PC-3 (cell line): ENCODE measurements at regions not wholly inside any gene's neighbourhood (a gene's known extent, or its start where the extent isn't known, plus 50 kb on each side); places are given as distances from the start of the nearest gene placed in this dataset.

ENCODE experiments used
- ATAC-seq: fragments of 200-7000 bp; cut with Tn5 transposase; 2 replicates; pipeline ENCODE4 v1.9.1; 2020; ENCODE audit warnings: mild to moderate bottlenecking, moderate library complexity
- BruUV-seq: library from RNA; stranded (reverse); fragments of 400-500 nt; replicated peaks from 2 replicates; lab custom pipeline; 2021; lab: Mats Ljungman, UMichigan
- CTCF ChIA-PET: fragments of 300-600 bp; sonication (Branson Sonifier 250); formaldehyde crosslinking; loops from one replicate; lab custom pipeline; 2022; ENCODE audit warnings: antibody characterized with exemption; lab: Charles Lee
- POLR2A ChIA-PET: fragments of 300-600 bp; sonication (Branson Sonifier 250); formaldehyde crosslinking; loops from one replicate; lab custom pipeline; 2022; ENCODE audit warnings: antibody characterized with exemption; ENCODE audit not compliant: unreplicated experiment; lab: Charles Lee
- DNase-seq: peaks from one replicate; pipeline ENCODE4 v3.0.0-alpha.2; 2015
- H2AFZ ChIP-seq: fragments of 300-600 bp; sonication (generic); 2 replicates; pipeline ENCODE4 v1.6.0; 2016; ENCODE audit warnings: antibody characterized with exemption, low read length
- H3F3A ChIP-seq: fragments of 300-600 bp; sonication (generic); one replicate; pipeline ENCODE4 v1.6.0; 2017; ENCODE audit warnings: antibody characterized with exemption, low read length, control low read depth, mild to moderate bottlenecking; ENCODE audit not compliant: unreplicated experiment
- H3K27ac ChIP-seq: fragments of 300-600 bp; sonication (generic); 2 replicates; pipeline ENCODE4 v1.5.1; 2016; ENCODE audit warnings: mild to moderate bottlenecking, low read length
- H3K27me3 ChIP-seq: fragments of 300-600 bp; sonication (generic); 2 replicates; pipeline ENCODE4 v1.6.1; 2016; ENCODE audit warnings: low read length, mixed read lengths
- H3K36me3 ChIP-seq: fragments of 300-600 bp; sonication (generic); 2 replicates; pipeline ENCODE4 v1.6.1; 2016; ENCODE audit warnings: low read depth, mixed run types, low read length, mixed read lengths
- H3K4me1 ChIP-seq: fragments of 300-600 bp; sonication (generic); 2 replicates; pipeline ENCODE4 v1.5.1; 2016; ENCODE audit warnings: low read length; ENCODE audit not compliant: insufficient read depth
- H3K4me2 ChIP-seq: fragments of 300-600 bp; sonication (generic); 2 replicates; pipeline ENCODE4 v1.6.0; 2016; ENCODE audit warnings: low read length
- H3K4me3 ChIP-seq: fragments of 300-600 bp; sonication (generic); 2 replicates; pipeline ENCODE4 v1.5.1; 2016; ENCODE audit warnings: mild to moderate bottlenecking, low read length, mixed read lengths
- H3K79me2 ChIP-seq: fragments of 300-600 bp; sonication (generic); 2 replicates; pipeline ENCODE4 v1.6.1; 2017; ENCODE audit warnings: low read length, mixed read lengths
- H3K9ac ChIP-seq: fragments of 300-600 bp; sonication (generic); 2 replicates; pipeline ENCODE4 v1.6.0; 2016; ENCODE audit warnings: mild to moderate bottlenecking, low read length
- H3K9me2 ChIP-seq: fragments of 300-600 bp; sonication (generic); replicated peaks from 2 replicates; pipeline ENCODE4 v1.6.1; 2016; ENCODE audit warnings: mixed run types, low read length, mixed read lengths
- H3K9me3 ChIP-seq: fragments of 300-600 bp; sonication (generic); 2 replicates; pipeline ENCODE4 v1.6.1; 2016; ENCODE audit warnings: low read length, mixed read lengths
- H4K20me1 ChIP-seq: fragments of 300-600 bp; sonication (generic); 2 replicates; pipeline ENCODE4 v1.6.1; 2016; ENCODE audit warnings: low read length, mixed read lengths
- EZH2 ChIP-seq: fragments of 300-600 bp; sonication (generic); IDR thresholded peaks from one replicate; pipeline ENCODE4 v1.6.1; 2017; ENCODE audit warnings: antibody characterized with exemption, mild to moderate bottlenecking, low read length; ENCODE audit not compliant: unreplicated experiment
- EZH2phosphoT487 ChIP-seq: fragments of 300-600 bp; sonication (generic); IDR thresholded peaks from 2 replicates; pipeline ENCODE4 v1.6.1; 2018; ENCODE audit warnings: mild to moderate bottlenecking, antibody characterized with exemption, low read length, borderline replicate concordance
- intact Hi-C: fragments of 100-400 bp; cut with micrococcal nuclease; formaldehyde crosslinking; loops from 2 replicates; pipeline ENCODE4 v1.9.0; 2023
- TF ChIP-seq, protein P1 (sequence below): fragments of 300-600 bp; sonication (generic); conservative IDR thresholded peaks from 2 replicates; pipeline ENCODE4 v1.5.1; 2017; ENCODE audit warnings: antibody characterized with exemption, low read depth, mild to moderate bottlenecking, low read length

DNA sequence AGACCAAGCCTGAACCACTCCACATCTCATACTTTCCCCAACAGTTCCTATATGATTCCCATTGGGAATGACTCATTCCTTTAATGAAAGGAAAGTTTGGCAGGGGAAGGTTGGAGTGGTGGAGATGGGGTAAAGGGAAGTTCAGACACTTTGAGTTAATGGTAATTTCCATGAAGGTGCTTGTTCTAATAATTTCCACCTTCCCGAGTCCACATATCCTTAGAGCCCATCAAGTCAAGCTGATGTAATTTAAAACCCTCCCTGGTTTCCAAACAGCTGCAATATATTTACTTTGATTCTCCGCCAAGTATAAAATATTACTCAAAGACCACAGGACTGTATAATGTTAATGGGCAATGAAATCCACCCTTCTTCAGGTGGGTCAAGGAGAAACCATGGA is 95.0 kb upstream of the GALNT15 start:
- no peaks in the 10 kb centered on the region for H3K27me3 ChIP-seq
- intact Hi-C loops, result loop anchor here (1.0 kb wide), 2 partner anchors 8 to 22 kb away; no protein-coding TSS in a partner anchor
- H2AFZ ChIP-seq, result no peak overlapping the region
- POLR2A ChIA-PET, result no interaction called here
- TF ChIP-seq EZH2 (no peak), EZH2phosphoT487 (no peak)
- TF ChIP-seq, protein P1, sequence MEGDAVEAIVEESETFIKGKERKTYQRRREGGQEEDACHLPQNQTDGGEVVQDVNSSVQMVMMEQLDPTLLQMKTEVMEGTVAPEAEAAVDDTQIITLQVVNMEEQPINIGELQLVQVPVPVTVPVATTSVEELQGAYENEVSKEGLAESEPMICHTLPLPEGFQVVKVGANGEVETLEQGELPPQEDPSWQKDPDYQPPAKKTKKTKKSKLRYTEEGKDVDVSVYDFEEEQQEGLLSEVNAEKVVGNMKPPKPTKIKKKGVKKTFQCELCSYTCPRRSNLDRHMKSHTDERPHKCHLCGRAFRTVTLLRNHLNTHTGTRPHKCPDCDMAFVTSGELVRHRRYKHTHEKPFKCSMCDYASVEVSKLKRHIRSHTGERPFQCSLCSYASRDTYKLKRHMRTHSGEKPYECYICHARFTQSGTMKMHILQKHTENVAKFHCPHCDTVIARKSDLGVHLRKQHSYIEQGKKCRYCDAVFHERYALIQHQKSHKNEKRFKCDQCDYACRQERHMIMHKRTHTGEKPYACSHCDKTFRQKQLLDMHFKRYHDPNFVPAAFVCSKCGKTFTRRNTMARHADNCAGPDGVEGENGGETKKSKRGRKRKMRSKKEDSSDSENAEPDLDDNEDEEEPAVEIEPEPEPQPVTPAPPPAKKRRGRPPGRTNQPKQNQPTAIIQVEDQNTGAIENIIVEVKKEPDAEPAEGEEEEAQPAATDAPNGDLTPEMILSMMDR, result no peak
- H3K9ac ChIP-seq, result no peak overlapping the region
- no peaks in the 10 kb centered on the region for H3F3A ChIP-seq
- ATAC-seq, result peak; percentile 91
- H3K4me3 ChIP-seq, result no peak overlapping the region
- H4K20me1 ChIP-seq, result no peaks in the 10 kb centered on the region
- CTCF ChIA-PET, result interaction anchor here (0.7 to 1.0 kb wide), 3 partner anchors 10 to 62 kb away, joined by 3 to 5 read pairs (median 3); no protein-coding TSS in a partner anchor
- peaks cover 5% of the 10 kb centered on the region; the same call in 1 of the 2 replicates for H3K36me3 ChIP-seq
- H3K9me2 ChIP-seq, result no peaks in the 10 kb centered on the region
- H3K9me3 ChIP-seq, result peaks cover 24% of the 10 kb centered on the region; the same call in 1 of the 2 replicates
- H3K4me2 ChIP-seq, result peak overlapping the region; percentile 42
- H3K4me1 ChIP-seq, result peaks cover 21% of the 10 kb centered on the region
- BruUV-seq, result no TSS peak
- DNase-seq, result peak; percentile 97
- H3K79me2 ChIP-seq, result no peaks in the 10 kb centered on the region
- peak overlapping the region; percentile 75 for H3K27ac ChIP-seq

DNA sequence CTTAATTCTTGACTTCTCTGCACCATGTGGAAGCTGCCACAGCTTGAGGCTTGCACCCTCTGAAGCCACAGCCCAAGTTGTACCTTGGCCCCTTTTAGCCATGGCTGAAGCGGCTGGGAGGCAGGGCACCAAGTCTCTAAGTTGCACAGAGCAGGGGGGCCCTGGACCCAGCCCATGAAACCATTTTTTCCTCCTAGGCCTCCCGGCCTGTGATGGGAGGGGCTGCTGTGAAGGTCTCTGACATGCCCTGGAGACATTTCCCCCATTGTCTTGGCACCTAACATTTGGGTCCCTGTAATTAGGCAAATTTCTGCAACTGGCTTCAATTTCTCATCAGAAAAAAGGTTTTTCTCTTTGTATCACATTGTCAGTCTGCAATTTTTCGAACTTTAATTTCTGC is 92.8 kb upstream of the GALNT15 start:
- POLR2A ChIA-PET, result no interaction called here
- CTCF ChIA-PET, result no interaction called here

GRCh38 chr3:16084887-16085286 is 89.6 kb upstream of the GALNT15 start:
- no peak for TF ChIP-seq EZH2
- no peak for TF ChIP-seq EZH2phosphoT487
- TF ChIP-seq, protein P1, result no peak

More for the DNA sequence above, 92.8 kb upstream of the GALNT15 start:
- Histone ChIP-seq H3F3A (no peaks in the 10 kb centered on the region), H3K27me3 (no peaks in the 10 kb centered on the region), H3K4me3 (no peak overlapping the region), H4K20me1 (no peaks in the 10 kb centered on the region), H3K4me1 (peaks cover 23% of the 10 kb centered on the region), H3K9me3 (peaks cover 24% of the 10 kb centered on the region; the same call in 1 of the 2 replicates), H3K9ac (no peak overlapping the region), H3K4me2 (no peak overlapping the region), H3K27ac (no peak overlapping the region), H3K9me2 (no peaks in the 10 kb centered on the region), H3K79me2 (no peaks in the 10 kb centered on the region), H3K36me3 (peaks cover 5% of the 10 kb centered on the region; the same call in 1 of the 2 replicates), H2AFZ (no peak overlapping the region)
- no TSS peak for BruUV-seq
- DNase-seq (no peak), ATAC-seq (no peak)
- TF ChIP-seq EZH2 (no peak), EZH2phosphoT487 (no peak)
- TF ChIP-seq, protein P1, result no peak
- intact Hi-C loops, result no loop called here

More at GRCh38 chr3:16084887-16085286, 89.6 kb upstream of the GALNT15 start:
- POLR2A ChIA-PET, result no interaction called here
- Histone ChIP-seq H3K27me3 (no peaks in the 10 kb centered on the region), H4K20me1 (no peaks in the 10 kb centered on the region), H3K9me2 (no peaks in the 10 kb centered on the region), H3K27ac (no peak overlapping the region; the same call in 1 of the 2 replicates), H3K9me3 (peaks cover 24% of the 10 kb centered on the region; the same call in 1 of the 2 replicates), H3F3A (no peaks in the 10 kb centered on the region), H3K9ac (no peak overlapping the region), H2AFZ (no peak overlapping the region), H3K79me2 (no peaks in the 10 kb centered on the region), H3K4me2 (peak overlapping the region; percentile 26; the same call in 1 of the 2 replicates), H3K4me1 (peaks cover 20% of the 10 kb centered on the region), H3K36me3 (peaks cover 5% of the 10 kb centered on the region; the same call in 1 of the 2 replicates), H3K4me3 (no peak overlapping the region)
- CTCF ChIA-PET, result no interaction called here
- no TSS peak for BruUV-seq
- DNase-seq, result peak; percentile 67
- intact Hi-C loops, result no loop called here
- ATAC-seq, result no peak; the same call in 1 of the 2 replicates
